ENCODE measurements at regions not wholly inside any gene's neighbourhood (a gene's known extent, or its start where the extent isn't known, plus 50 kb on each side); places are given as distances from the start of the nearest gene placed in this dataset.

DNA sequence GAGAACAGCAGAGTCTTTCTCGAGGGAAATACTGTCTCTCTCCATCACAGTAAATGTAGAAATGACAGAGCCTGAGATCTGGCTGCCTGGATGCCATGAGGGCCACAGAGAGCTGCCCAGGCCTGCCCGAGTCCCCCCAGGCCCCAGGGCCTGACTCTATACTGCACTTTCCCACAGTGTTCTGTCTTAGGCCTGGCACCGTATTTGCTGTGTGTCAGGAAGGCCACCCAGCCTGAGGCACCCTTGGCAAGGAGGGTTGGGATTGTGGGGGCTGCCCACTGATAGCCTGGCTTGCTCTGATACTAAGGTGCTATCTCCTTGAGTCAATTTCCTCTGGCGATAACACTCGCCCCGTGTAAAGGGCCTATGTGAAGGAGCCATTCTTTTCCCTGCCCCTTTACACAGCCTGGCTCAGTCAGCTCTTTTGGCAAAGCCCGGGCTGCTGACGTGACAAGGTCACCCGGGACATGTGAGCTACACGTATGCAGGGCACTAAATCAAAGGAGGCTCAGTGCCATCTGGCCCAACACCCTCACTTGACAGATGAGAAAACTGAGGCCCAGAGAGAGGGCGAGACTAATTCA, 630.1 kb upstream of the KLF4 start:
- Histone ChIP-seq H3K9me3 (no peaks in the 10 kb centered on the region), H3K4me3 (no peak overlapping the region), H3K4me1 (no peaks in the 10 kb centered on the region), H3K27me3 (no peaks in the 10 kb centered on the region), H3K9ac (ENCODE audit: low read depth in 2 of 2, low read length in 2 of 2) (no peak overlapping the region), H3K36me3 (no peaks in the 10 kb centered on the region), H3K27ac (no peak overlapping the region)
- intact Hi-C loops (cut with DNase I): no loop called here
- DNase-seq: no peak
- TF ChIP-seq, protein P1, sequence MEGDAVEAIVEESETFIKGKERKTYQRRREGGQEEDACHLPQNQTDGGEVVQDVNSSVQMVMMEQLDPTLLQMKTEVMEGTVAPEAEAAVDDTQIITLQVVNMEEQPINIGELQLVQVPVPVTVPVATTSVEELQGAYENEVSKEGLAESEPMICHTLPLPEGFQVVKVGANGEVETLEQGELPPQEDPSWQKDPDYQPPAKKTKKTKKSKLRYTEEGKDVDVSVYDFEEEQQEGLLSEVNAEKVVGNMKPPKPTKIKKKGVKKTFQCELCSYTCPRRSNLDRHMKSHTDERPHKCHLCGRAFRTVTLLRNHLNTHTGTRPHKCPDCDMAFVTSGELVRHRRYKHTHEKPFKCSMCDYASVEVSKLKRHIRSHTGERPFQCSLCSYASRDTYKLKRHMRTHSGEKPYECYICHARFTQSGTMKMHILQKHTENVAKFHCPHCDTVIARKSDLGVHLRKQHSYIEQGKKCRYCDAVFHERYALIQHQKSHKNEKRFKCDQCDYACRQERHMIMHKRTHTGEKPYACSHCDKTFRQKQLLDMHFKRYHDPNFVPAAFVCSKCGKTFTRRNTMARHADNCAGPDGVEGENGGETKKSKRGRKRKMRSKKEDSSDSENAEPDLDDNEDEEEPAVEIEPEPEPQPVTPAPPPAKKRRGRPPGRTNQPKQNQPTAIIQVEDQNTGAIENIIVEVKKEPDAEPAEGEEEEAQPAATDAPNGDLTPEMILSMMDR (IDR thresholded peaks at IDR 0.05): no peak

DNA sequence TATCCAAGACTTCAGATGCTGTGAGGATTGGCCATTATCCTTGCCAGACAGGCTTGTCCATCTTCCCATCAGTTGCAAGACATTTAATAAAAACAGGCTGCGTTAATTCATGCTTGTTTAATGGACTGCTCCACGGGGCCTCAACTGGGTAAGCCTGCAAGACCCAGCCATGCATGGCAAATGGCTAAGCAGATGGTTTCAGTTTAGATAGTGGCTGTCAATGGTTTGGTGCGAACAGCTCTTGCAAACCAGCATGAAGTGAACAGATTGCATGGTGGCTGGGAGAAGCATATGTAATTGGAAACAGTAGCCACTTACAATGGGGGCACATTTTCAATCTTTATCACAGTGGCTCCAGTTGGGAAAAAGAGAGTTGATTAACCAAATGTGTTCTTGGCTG, 628.2 kb upstream of the KLF4 start:
- TF ChIP-seq, protein P1 (IDR thresholded peaks at IDR 0.05): no peak
- no peak overlapping the region for H3K27ac ChIP-seq
- no peak for DNase-seq
- H3K4me3 ChIP-seq: no peak overlapping the region
- no peak overlapping the region for H3K9ac ChIP-seq (ENCODE audit: low read depth in 2 of 2, low read length in 2 of 2)
- no peaks in the 10 kb centered on the region for H3K36me3 ChIP-seq
- intact Hi-C loops (cut with DNase I): no loop called here
- H3K4me1 ChIP-seq: no peaks in the 10 kb centered on the region
- H3K27me3 ChIP-seq: no peaks in the 10 kb centered on the region
- no peaks in the 10 kb centered on the region for H3K9me3 ChIP-seq

DNA sequence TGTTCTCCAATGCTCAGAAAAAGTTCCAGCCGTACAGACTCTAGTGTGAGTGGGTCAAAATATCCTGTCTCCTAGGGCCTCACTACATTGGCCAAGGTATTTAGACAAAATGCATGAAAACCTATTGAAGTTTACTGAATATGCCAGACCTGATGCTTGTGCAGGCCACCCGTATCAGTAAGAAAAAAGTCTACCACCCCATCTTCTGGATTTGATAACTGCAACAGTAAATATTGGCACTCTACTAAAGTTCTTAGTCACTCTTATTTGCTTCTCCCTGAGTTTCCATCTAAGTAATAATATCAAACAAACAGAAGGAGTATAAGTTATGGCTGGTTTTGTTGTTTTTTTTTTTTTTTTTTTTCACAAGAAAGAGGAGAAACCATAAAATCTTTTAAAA, 627.7 kb upstream of the KLF4 start:
- Histone ChIP-seq H3K4me1 (no peaks in the 10 kb centered on the region), H3K27ac (no peak overlapping the region), H3K27me3 (no peaks in the 10 kb centered on the region), H3K36me3 (no peaks in the 10 kb centered on the region), H3K4me3 (no peak overlapping the region), H3K9ac (ENCODE audit: low read depth in 2 of 2, low read length in 2 of 2) (no peak overlapping the region), H3K9me3 (no peaks in the 10 kb centered on the region)
- TF ChIP-seq, protein P1 (IDR thresholded peaks at IDR 0.05): no peak
- no peak for DNase-seq
- intact Hi-C loops (cut with DNase I): no loop called here

DNA sequence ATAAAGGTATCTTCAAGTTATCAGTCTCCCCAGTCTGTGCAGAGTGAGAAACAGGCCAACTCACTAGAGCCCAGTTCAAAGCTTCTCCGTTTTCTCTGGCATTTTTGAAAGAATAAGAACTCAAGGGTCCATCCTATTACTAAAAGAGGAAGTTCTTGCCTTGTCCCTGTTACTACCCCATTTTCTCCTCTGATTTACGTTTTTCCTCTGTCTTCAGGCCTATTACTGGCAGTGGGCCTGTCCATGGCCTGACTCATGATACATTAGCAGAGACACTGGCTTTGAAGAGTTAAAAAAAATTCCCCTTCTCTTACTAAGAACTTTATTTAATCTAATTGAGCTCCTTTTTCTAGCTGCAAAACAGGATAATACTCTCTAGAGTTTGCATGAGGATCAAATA, 624.0 kb upstream of the KLF4 start:
- H3K9ac ChIP-seq (ENCODE audit: low read depth in 2 of 2, low read length in 2 of 2): no peak overlapping the region
- TF ChIP-seq, protein P1 (IDR thresholded peaks at IDR 0.05): no peak
- H3K27ac ChIP-seq: no peak overlapping the region
- intact Hi-C loops (cut with DNase I): no loop called here
- H3K9me3 ChIP-seq: no peaks in the 10 kb centered on the region
- DNase-seq: no peak
- no peak overlapping the region for H3K4me3 ChIP-seq
- H3K4me1 ChIP-seq: no peaks in the 10 kb centered on the region
- H3K27me3 ChIP-seq: no peaks in the 10 kb centered on the region
- H3K36me3 ChIP-seq: no peaks in the 10 kb centered on the region

DNA sequence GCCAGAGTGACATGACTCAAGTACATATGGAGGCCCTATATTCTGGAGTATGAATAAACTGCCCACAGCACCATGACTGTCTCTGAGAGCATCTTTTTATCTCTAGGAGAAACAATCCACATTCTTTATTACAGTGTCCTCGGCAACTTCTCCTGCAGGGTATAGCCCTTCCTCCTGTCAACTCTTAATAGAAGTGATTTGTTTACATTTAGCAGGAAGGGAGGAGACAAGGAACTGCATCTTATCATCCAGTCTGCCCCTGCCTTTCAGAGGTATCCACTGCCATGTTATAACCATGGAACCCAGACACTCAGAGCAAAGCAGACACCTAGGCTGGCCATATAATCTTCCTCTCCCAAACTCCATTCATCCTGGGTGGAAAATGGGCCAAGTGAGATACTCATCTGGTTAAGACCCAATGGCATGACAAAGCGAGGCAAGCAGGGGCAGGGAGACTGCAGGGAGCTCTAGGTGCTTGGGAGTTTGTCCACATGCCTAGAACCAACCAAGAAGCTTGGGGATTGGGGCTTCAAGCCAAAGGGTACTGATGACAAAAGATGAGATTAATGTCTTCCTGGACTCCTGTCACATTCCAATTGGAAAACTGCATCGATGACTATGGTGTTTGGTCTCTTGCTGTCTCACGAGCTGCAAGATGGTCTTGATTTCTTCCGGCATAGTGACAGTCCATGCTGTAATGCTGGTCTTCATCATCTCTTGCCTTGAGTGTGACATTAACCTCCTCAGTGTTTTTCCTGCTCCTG, 620.5 kb upstream of the KLF4 start:
- Histone ChIP-seq H3K9me3 (no peaks in the 10 kb centered on the region), H3K27ac (no peak overlapping the region), H3K36me3 (no peaks in the 10 kb centered on the region), H3K4me1 (no peaks in the 10 kb centered on the region), H3K9ac (ENCODE audit: low read depth in 2 of 2, low read length in 2 of 2) (no peak overlapping the region), H3K27me3 (no peaks in the 10 kb centered on the region), H3K4me3 (no peak overlapping the region)
- intact Hi-C loops (cut with DNase I): no loop called here
- TF ChIP-seq, protein P1 (IDR thresholded peaks at IDR 0.05): no peak
- DNase-seq: no peak
